ENCODE measurements at regions not wholly inside any gene's neighbourhood (a gene's known extent, or its start where the extent isn't known, plus 50 kb on each side); places are given as distances from the start of the nearest gene placed in this dataset.

DNA sequence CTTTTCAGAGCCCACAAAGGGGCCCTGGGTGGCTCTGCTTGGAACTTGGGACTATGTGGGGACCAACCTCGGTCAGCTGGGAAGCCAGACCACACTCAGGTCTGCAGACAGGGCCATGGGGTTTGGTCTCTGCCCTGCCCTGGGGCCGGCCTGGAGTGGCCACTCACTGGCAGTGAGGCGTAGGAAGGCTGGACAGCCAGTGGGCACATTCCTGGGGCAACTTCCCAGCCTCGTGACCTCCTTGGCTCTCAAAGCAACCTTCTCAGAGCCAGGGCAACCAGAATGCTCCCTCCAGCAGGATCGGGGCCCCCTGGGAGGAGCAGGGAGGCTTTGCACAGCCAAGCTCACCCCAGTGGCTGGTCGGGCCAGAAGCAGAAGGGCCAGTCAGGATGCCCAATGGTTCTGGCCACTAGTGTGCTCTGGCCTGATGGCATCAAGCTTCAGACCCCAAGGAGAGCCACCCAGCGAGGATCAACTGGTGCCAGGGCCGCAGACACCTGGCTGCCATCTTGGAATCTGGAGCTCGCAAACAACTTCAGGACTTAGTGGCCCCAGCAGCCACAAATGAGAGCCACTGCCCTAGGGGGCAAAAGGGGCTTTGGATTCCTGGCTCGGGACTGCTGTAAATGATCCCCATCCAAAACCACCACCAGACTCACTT lies 87.1 kb downstream of the MYEOV start:
- no peak for DNase-seq

DNA sequence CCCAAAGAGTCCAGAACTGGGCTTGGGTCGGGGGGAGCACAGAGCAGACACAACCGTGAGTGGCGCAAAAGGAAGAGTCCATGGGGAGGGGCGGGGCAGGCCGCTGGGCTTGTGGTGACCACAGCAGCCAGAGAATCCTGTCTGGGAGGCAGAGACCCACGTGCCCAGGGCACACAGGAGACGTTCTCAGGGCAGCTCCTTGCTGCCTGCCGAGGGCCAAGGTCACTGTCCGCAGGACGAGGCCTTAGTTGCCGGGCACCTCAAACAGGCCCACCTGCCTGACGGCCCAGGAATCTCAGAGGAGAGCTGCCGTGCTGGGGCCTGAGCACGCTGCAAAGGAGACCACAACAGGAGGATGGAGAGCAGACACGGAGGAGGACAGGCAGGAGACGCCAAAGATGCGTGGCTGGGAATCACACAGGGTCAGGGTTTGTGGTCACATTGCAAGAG lies 87.8 kb downstream of the MYEOV start:
- no peak for DNase-seq

- DNase-seq: no peak
These were observed 88.5 kb downstream of the MYEOV start for GRCh38 chr11:69382131-69383128.

- DNase-seq: no peak
These were observed 89.7 kb downstream of the MYEOV start for GRCh38 chr11:69383372-69384250.

- no peak for DNase-seq
These were observed 90.5 kb downstream of the MYEOV start for GRCh38 chr11:69384251-69385143.

GRCh38 chr11:69385144-69385820 lies 91.3 kb downstream of the MYEOV start:
- no peak for DNase-seq

- no peak for DNase-seq
These were observed 92.0 kb downstream of the MYEOV start for GRCh38 chr11:69385832-69386427.

GRCh38 chr11:69386594-69387408 lies 92.8 kb downstream of the MYEOV start:
- no peak for DNase-seq

DNA sequence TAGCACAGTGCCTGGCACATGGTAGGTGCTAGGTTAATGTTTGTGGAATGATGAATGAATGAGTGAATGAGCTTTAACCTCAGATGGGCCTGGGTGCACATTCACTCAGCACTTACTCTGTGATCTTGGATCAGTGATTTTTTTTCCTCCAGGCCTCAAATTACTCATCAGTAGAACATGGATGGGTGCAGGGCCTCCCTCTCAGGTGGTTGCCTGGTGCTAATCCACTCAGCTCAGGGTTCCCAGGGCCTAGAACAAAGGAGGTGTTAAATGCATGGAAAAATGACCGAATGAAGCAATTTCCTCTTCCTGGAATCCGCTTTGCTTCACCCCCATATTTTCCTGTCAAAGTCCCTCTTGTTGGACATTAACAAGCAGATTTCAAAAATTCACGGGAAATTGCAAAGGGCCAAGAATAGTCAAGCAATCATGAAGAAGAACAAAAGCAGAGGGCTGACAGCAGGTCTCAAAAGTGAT lies 93.5 kb downstream of the MYEOV start:
- no peak for DNase-seq

DNA sequence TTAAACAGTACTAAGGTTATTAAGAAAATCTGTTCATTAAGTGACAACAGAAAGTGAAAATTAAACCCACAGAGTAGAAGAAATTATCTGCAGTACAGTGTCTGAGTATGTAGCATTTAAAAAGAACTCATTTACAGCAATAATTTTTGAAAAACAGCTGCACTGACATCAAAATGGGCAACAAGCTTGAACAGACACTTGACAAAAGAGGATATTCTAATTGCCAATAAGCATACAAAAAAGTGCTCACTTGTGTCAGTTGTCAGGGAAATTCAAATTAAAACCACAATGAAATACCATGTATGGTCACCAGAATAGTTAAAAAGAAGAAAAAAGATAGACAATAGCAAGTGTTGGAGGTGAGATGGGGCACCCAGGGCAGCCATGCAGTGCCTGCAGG lies 93.3 kb upstream of the LINC01488 start:
- no peak for DNase-seq

- DNase-seq: no peak
These were observed 92.8 kb upstream of the LINC01488 start for GRCh38 chr11:69388661-69389060.

DNA sequence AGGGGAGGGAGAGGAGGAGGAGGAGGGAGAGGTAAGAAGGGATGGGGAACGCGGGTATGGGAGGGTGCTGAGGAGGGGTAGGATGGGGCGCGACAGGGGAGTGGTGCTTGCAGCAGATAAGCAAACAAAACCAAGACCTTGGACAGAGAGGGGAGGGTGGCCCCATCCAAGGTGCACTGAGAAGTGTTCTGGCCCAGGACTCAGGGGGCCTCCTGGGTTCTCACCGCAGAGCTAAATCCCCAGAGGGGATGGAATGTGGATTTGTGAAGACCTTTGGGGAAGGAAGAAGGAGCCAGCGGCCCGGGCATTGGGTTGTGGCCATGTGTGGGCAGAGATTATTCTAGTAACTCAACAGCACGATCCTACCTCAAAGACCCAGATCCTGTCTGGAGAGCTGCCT lies 90.9 kb upstream of the LINC01488 start:
- DNase-seq: no peak

- DNase-seq: no peak
These were observed 90.0 kb upstream of the LINC01488 start for GRCh38 chr11:69391192-69392103.

GRCh38 chr11:69392104-69392653 lies 89.3 kb upstream of the LINC01488 start:
- no peak for DNase-seq

DNA sequence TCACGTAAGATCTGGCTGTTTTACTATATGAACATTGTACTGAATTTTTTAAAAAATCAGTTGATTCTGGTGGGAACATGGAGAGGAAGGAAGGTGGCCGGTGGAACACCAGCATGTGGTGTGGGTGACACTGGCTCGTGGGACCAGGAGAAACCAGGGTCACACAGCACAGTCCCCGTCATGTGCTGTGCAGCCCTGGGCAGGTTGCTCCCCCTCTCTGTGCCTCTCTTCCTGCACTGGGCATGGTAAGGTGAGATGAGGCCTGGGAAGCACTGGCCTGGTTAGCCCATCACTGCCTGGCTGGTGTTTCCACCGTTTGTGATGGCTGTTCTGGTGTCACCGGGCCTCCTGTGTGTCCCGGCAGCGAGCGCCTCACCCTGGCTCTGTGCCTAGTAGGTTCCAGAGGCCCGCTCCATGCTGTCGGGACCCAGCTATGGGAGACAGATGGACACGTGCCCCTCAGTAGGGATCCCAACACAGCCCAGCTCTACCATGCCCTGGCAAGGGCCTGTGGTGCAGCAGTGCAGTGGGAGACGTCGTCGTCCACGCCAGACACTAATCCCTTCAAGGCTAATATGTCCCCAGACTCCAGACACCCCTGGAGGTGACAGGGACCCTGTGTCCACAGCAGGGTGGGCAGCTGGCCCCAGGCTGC lies 88.2 kb upstream of the LINC01488 start:
- DNase-seq: no peak

DNA sequence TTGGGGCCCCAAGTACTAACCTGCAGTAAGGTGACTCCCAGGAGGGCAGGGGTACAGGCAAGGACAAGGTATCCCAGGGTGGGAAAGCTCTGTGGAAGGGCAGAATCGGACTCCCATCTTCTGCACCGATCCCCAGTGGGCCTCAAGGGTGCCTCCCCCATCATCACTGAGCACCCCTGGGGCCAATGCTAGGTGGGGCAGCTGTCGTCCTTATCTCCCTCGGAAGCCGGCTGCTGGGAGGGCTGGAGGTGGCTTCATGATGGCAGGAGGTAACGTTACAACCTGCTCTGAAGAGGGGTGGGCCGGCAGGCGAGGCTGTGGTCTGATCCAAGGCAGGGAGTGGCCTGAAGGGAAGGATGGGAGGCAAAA lies 87.6 kb upstream of the LINC01488 start:
- no peak for DNase-seq

DNA sequence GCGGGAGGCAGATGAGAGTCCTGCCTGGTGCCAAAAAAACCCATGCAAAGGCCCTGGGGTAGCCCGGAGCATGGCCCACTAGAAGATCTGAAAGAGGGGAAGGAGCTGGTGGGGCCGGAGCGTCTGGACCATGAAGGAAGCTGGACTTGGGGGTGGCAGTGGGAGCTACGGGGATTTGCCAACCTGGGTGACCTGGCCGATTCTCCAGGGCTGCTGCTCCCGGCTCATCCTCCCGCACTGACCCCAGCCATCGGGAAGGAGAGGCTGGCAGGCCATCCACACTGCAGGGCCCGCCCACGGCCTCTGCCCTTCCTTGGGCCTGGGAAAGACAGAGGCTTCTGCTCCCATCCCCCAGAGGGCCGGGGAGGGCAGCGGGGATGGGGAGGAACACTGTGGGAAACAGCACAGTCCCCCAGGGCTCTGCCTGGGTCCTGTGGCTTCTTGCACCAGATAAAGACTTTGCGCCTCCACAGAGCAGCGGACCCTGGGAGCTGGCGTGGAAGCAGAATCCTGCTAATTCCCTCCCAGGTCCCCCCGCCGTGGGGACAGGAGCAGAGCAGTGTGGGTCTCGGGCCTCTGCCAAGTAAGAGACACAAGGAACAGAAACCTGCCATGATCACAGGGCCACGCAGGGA lies 87.1 kb upstream of the LINC01488 start:
- no peak for DNase-seq

Measured in hematopoietic multipotent progenitor cell treated with erythropoietin and hydrocortisone succinate and interleukin-3 and kit ligand, for 8 days (in vitro differentiated cells).